AG09319 (cell line): ENCODE measurements at regions not wholly inside any gene's neighbourhood (a gene's known extent, or its start where the extent isn't known, plus 50 kb on each side); places are given as distances from the start of the nearest gene placed in this dataset.

Experiments
- DNase-seq: peaks from one replicate; pipeline ENCODE4 v3.0.0-alpha.2; 2010; ENCODE audit warnings: low read depth; ENCODE audit errors: extremely low read depth
- TF ChIP-seq, protein P1 (sequence below): IDR thresholded peaks from 2 replicates; pipeline ENCODE4 v1.5.1; 2011; ENCODE audit warnings: low read depth, mild to moderate bottlenecking, inconsistent platforms, low read length, moderate library complexity

DNA sequence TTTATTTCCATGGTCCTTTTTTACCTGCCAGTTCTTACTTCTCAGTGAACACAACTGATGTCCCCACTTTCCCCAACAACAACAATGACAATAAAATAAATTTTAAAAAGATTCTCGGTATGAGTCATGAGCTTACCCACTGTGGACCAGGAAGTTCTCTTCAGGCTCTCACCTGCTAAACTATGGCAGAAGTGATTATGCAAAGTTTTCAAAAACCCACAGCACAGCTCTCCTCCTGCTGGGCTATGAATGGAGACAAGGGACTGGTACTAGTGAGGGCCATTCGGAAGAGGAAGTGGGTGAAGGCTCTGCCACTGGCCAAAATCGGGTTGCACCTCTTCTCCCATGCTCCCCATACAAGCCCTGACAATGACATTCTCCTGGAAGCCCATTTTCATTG lies 429.4 kb downstream of the PIK3R1 start:
- DNase-seq = no peak

DNA sequence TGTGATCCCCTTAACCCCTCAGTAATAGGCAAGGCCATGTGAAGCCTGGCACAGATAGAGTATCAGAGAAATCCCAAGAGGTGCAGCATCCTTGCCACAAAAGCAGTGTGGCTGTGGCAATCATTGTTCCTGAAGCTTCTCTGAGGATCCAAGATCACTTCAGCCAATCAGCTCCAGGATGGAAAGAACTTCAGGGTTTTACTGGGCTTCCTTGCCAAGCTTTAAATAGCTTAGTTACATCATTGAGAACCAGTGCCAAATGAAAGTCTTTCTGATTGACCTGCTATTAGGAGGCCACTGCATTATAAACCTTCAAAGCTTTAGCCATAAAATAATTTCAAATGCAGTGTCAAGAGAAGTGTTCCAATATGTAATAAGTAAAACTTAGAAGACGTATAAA lies 430.6 kb downstream of the PIK3R1 start:
- TF ChIP-seq, protein P1, sequence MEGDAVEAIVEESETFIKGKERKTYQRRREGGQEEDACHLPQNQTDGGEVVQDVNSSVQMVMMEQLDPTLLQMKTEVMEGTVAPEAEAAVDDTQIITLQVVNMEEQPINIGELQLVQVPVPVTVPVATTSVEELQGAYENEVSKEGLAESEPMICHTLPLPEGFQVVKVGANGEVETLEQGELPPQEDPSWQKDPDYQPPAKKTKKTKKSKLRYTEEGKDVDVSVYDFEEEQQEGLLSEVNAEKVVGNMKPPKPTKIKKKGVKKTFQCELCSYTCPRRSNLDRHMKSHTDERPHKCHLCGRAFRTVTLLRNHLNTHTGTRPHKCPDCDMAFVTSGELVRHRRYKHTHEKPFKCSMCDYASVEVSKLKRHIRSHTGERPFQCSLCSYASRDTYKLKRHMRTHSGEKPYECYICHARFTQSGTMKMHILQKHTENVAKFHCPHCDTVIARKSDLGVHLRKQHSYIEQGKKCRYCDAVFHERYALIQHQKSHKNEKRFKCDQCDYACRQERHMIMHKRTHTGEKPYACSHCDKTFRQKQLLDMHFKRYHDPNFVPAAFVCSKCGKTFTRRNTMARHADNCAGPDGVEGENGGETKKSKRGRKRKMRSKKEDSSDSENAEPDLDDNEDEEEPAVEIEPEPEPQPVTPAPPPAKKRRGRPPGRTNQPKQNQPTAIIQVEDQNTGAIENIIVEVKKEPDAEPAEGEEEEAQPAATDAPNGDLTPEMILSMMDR = no peak
- no peak for DNase-seq

More for the DNA sequence above, 429.4 kb downstream of the PIK3R1 start:
- TF ChIP-seq, protein P1 = no peak

DNA sequence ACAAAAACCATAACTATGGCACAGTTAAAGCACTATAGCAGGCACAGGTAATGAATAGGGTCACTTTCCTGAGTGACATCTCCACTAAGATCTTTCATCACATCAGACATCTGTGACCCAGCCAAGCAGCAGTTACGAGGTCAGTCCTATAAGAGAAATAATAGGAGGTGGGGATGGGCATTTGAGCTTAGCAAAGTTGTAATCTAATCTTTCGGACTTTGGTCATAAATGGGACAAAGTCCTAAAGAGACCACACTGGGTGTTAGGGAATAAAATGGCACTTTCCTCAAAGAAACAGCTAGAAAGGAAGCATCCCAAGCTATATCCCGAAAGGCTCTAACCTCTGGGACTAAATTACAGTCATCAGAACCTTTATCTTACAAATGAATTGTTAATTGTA lies 432.2 kb downstream of the PIK3R1 start:
- DNase-seq = no peak
- TF ChIP-seq, protein P1 = no peak

DNA sequence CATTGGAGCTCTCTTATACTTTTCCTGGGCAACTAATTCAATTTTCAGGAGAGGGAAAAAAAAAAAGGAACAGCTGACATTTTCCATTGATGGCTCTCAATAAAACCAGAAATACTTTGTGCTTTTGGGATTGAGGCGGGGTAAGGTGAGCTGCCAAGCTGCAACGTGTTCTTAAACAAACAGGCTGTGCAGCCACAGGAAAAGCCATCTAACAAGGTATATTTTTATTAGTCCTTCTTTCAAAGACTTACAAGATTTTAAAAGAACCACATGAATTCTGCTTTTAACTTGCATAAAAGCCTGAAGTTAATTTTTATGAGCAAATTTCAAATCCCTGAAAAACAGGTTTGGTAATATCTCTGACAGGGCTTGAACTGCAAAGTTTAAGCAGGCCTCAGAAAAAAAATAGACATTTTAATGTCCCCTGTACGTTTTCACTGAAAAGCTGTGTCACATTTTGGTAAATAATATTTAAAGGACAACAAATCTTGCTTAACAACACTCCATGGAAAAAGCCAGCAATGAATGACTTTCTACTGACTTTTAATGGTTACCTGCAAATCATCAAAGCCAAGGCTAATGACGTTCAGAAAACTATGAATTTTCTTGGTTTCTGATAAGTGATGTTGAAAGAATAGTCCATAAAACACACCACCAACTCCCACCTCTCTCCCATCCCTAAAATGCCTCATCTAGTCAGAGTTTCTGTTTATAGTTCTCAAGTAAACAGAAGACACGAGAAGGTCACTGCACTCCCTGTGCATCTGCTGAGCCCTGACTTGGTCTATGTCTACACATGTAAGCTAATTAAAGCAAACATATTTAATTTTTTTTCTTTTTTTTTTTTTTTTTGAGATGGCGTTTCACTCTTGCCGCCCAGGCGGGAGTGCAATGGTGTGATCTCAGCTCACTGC lies 433.6 kb downstream of the PIK3R1 start:
- TF ChIP-seq, protein P1 = no peak
- DNase-seq = no peak

DNA sequence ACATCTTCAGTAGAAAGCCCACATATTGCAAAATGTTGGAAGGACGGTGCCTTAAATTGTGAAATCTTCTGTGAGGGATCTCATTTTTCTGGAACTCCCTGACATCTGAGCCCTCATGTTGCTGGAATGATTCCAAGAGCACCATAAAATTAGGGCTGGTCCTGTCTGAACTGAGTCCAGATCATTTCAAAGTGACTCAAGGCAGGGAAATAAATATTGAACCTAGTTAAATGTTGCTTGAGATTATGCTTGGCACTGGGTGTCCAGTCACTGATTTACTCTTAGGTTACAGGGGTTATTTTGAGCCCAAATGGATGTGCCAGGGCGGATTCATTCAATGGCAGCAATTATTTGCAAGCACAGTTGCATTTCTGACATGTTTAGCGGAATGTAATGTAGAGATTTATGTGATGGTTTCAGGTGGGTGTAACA lies 437.0 kb downstream of the PIK3R1 start:
- TF ChIP-seq, protein P1 = no peak
- DNase-seq = peak; percentile 67

DNA sequence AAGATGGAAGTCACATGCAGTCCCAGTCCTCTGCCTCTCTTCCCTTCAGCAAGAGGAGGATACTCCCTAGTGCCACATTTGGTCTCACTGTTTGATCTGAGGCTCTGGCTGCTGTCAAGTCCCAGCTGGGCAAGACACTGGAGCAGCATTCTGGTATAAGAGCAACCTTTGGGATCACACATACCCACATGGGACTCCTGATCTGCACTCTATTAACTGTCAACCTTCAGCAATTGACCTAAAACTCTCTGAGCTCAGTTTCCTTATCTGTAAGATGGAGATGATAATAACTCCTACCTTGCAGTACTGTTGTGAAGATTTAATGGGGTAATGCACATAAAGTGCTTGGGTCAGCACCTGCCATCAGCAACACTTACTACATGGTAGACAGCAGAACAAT lies 437.9 kb downstream of the PIK3R1 start:
- DNase-seq = no peak
- TF ChIP-seq, protein P1 = no peak

DNA sequence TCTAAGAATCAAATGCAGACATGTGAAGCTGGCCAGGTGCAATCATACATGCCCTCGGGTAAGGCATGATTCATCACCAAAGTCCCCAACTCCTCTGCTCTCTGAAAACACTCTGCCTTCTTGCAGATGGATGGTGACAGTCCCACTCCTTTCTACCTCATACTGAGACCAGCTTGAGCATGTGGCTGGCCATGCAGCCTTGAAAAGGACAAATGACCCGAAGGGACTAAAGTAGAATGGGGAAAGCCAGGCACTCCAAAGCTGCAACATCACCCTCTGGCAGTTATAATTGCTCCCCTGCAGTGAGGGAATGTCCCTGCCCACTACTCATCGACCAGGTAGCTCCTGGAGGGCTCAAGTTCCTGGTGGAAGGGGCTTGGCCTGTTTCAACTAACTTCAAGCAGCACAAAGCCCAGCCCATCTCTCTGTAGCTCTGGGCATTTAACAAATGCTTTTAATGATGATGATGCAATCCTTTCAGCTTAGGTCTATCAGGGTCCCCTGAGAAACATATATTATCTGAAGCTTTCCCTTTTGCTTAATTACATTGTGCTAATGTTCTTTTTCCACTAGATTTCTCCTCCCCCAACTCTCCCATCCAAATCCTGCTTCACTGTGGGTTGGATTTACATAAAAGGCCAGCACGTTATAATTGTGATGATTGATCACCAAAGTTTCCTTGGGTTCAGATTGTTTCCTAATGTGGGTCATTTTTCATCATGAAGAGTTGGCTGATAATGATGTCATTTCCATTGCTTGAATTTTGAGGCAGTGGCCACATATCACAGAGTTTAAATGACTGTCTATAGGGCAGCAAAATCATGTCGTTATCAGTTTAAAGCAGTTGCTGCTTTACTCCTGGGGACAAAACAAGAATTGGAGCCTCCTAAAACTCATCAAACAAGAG lies 436.5 kb upstream of the SLC30A5 start:
- TF ChIP-seq, protein P1 = no peak
- DNase-seq = no peak
